Activated CD8-positive, alpha-beta memory T cell treated with anti-CD3 and anti-CD28 coated beads for 4 hours (primary cell): ENCODE measurements at regions not wholly inside any gene's neighbourhood (a gene's known extent, or its start where the extent isn't known, plus 50 kb on each side); places are given as distances from the start of the nearest gene placed in this dataset.
"Not testable (repeated sequence)": the region's sequence is repeated elsewhere in the genome, so short reads cannot be mapped to it uniquely, and the experiment has no call there.

Experiments used
- DNase-seq, 2 donors: peaks; one replicate each; pipeline ENCODE4 v3.0.0-alpha.2; 2020; ENCODE audit warnings: low read depth in 2 of 2

- no peak for DNase-seq
Measured at GRCh38 chr2:193869564-193869963, 1674.8 kb upstream of the TMEFF2 start.

- no peak for DNase-seq
Measured at GRCh38 chr2:193868833-193869232, 1674.1 kb upstream of the TMEFF2 start.

GRCh38 chr2:193868132-193868531, 1673.4 kb upstream of the TMEFF2 start:
- no peak for DNase-seq

GRCh38 chr2:193867454-193867853, 1672.7 kb upstream of the TMEFF2 start:
- DNase-seq: no peak

- DNase-seq: no peak
Measured at GRCh38 chr2:193861557-193861956, 1666.8 kb upstream of the TMEFF2 start.

- DNase-seq: no peak
Measured at GRCh38 chr2:193847991-193848390, 1653.3 kb upstream of the TMEFF2 start.

- DNase-seq: no peak
Measured at GRCh38 chr2:193847130-193847529, 1652.4 kb upstream of the TMEFF2 start.

GRCh38 chr2:193845604-193846003, 1650.9 kb upstream of the TMEFF2 start:
- no peak for DNase-seq

GRCh38 chr2:193843675-193844074, 1648.9 kb upstream of the TMEFF2 start:
- DNase-seq: no peak

GRCh38 chr2:193841384-193842150, 1646.8 kb upstream of the TMEFF2 start:
- no peak for DNase-seq

GRCh38 chr2:193837111-193837738, 1642.5 kb upstream of the TMEFF2 start:
- DNase-seq: no peak

- not testable (repeated sequence) for DNase-seq
Measured at GRCh38 chr2:193836424-193837006, 1641.8 kb upstream of the TMEFF2 start.

- DNase-seq: not testable (repeated sequence)
Measured at GRCh38 chr2:193833895-193834294, 1639.2 kb upstream of the TMEFF2 start.

- no peak for DNase-seq
Measured at GRCh38 chr2:193824474-193824873, 1629.7 kb upstream of the TMEFF2 start.

GRCh38 chr2:193818801-193819499, 1624.2 kb upstream of the TMEFF2 start:
- DNase-seq: no peak

- DNase-seq: no peak
Measured at GRCh38 chr2:193816008-193816407, 1621.3 kb upstream of the TMEFF2 start.

- DNase-seq: no peak
Measured at GRCh38 chr2:193810533-193810932, 1615.8 kb upstream of the TMEFF2 start.

- DNase-seq: no peak
Measured at GRCh38 chr2:193808877-193809276, 1614.1 kb upstream of the TMEFF2 start.

- no peak for DNase-seq
Measured at GRCh38 chr2:193806088-193806774, 1611.5 kb upstream of the TMEFF2 start.

GRCh38 chr2:193796847-193797246, 1602.1 kb upstream of the TMEFF2 start:
- DNase-seq: no peak

GRCh38 chr2:193793914-193794313, 1599.2 kb upstream of the TMEFF2 start:
- no peak for DNase-seq

- no peak for DNase-seq
Measured at GRCh38 chr2:193783681-193784080, 1588.9 kb upstream of the TMEFF2 start.
